T-helper 2 cell treated with Interferon-gamma antibody and Interleukin-4, amounts not matched to agents 100 ng/mL and 5 ng/mL, for 36 hours (primary cell): ENCODE measurements at regions not wholly inside any gene's neighbourhood (a gene's known extent, or its start where the extent isn't known, plus 50 kb on each side); places are given as distances from the start of the nearest gene placed in this dataset.

ENCODE experiments used
- intact Hi-C: fragments of 100-400 bp; cut with micrococcal nuclease; formaldehyde crosslinking; loops from one replicate; pipeline ENCODE4 v1.15.1; 2023

DNA sequence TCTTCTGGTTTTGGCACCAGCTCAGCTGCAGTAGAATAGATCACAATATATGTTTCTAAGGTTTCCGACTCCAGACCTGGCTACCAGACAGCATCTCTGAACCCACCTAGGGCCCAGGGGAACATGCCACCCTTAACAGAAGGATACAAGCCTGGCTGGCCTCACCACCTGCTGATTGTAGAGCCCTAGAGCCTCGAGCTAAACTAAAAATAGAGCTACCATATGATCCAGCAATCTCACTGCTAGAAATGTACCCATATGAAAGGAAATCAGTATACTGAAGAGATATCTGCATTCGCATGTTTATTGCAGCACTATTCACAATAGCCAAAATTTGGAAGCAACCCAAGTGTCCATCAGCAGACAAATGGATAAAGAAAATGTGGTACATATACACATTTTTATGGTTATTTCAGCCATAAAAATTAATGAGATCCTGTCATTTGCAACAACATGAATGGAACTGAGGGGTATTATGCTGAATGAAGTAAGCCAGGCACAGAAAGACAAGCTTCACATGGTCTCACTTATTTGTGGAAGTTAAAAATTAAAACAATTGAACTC lies 242.4 kb upstream of the SLC39A10 start:
- intact Hi-C loops = no loop called here

DNA sequence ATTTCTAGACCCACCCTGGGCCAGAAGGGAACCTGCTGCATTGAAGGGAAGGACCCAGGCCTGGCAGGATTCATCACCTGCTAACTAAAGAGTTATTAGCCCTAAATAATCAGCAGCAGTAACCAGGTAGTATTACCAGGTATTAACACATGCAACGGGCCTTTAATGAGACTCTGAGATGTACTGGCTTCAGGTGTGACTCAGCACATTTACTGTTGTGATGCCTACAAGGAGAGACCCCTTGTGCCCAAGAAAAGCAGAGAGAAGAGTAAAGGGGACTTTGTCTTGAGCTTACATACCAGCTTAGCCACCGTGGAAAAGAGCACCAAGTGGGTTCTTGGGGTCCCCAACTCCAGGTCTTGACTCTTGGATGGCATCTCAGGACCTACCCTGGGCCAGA lies 243.1 kb upstream of the SLC39A10 start:
- intact Hi-C loops = no loop called here

DNA sequence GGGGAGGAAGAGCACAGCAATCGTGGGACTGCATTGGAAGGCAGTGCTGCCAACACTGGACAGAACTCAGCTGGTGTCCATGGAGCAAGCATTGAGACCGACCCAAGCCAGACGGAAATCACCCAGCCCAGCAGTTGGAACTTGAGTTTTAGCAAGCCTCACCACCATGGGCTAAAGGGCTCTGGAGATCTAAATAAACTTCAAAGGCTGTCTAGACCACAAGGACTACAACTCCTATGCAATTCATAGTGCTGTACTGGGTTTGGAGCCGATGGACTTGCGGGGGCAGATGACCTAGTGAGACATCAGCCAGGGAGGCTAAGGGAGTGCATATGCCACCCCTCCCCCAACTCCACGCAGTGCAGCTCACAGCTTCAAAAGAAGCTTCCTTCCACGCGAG lies 243.6 kb upstream of the SLC39A10 start:
- intact Hi-C loops = no loop called here

DNA sequence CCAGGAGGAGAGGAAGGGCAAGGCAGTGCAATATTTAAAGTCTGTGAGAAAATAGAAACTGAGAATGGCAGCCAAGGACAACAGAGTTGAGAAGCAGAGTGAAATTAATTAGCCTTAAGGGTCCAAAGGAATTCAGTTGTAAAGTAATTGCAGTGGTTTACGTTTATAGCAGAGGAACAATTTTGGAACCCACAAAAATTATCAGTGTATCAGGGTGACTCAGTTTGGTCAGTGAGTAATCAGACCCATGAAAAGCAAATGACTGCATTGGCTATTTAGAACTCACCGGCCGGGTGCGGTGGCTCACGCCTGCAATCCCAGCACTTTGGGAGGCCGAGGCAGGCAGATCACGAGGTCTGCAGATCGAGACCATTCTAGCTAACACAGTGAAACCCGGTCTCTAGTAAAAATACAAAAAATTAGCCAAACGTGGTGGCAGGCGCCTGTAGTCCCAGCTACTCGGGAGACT lies 245.8 kb upstream of the SLC39A10 start:
- intact Hi-C loops = no loop called here

DNA sequence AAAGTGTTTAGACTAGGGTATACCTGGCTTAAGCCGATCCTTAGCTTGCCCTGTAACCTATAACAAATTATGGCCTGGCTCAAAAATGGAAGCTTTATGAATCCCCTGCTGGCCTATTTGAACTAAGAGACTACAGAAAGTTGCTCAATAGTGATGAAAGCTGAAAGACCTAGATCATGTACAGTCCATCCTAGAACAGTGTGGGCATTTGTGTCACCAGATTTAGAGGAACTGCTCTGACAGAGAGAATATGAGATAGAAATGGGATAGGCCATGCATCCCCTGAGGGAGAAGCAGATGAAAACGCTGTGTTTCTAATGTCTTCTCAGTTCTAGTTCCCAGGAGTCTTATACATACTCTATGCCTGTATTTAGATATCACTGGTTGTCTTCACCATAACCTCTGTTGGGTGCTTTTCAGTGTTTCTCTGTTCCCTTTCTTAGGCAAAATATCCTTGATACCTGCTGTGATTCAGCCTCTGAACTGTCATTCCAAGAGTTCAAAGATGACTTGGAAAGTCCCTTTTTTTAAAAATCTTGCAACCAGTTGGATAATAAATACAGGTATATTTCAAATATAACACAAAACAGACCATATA lies 246.9 kb upstream of the SLC39A10 start:
- intact Hi-C loops = no loop called here

DNA sequence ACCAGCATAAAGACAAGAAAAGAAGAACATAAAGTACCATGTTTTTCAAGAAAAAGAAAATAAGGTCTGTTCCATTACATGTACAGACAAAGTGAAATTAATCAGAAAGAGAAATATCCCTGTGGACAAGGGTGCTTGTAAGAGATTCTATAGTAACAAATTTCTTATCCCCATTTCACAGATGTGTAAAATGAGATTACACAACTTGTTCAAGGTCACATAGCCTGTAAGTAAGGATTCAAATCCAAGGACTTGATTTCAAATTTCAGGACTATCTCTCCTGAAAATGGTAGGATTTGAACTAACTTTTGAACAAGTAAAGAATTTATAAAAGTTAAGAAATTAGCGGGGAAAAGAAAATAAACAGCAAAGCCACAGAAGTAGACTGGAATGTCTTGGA lies 248.2 kb upstream of the SLC39A10 start:
- intact Hi-C loops = no loop called here

DNA sequence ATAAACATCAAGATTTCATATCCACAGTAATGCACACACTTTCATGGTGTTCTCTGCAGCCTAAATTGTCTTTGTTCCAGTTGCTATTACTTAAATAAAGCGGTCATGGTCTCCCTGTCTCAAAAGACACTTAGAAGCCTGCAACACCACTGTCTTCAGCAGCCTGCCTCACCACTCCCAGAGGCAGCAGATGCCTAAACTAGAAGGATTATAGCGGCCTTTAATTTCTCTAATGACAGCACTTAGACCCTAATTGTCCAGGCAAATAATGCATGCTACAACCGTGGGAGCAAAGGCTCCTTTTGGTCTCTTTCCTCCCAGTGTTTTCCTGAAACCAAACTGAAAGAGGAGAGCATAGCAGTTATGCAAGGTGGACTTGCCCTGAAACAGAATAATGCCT lies 248.8 kb upstream of the SLC39A10 start:
- intact Hi-C loops = no loop called here

DNA sequence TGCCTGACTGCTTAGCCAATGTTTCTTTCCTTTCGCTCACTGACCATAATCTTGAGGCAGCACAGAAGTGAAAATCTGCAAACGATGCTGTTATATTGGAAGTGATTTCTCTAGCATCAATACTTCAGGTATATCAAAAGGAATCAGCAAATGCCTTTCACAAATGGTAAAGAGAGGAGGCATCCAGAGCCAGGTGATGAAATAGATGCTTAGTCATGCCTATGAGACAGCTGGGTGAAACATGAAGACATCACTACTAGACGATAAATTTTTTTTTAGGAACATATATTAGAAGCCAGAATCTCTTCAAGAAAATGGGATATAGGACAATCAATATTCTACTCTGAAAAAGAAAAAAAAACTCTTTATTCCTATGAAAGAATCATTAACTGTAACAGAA lies 249.2 kb upstream of the SLC39A10 start:
- intact Hi-C loops = no loop called here

DNA sequence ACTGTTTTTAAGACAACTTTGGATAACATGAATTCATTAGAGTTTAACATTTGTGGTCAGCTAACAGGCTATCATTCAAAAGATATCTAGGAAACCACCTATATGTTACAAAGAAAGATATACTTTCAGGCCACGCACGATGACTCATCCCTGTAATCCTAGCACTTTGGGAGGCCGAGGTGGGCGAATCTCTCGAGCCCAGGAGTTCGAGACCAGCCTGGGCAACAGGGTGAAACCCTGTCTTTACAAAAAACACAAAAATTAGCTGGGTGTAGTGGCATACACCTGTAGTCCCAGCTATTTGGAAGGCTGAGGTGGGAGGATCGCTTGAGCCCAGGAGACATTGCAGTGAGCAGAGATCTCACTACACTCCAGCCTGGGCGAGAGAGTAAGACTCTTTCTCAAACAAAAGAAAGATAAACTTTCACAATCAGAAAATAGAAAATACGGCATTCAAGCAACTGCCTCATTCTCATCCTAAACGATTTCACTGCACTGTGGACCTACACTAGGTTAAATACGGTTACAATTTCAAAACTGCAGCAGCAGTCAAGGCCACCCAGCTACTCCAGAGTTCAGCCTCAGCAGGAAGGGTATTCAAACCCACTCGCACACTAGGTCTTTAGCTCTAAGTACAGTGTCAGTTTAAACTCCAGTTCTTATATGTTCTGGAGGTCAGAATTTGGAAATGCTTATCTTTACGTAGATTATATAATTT lies 250.0 kb upstream of the SLC39A10 start:
- intact Hi-C loops = no loop called here

DNA sequence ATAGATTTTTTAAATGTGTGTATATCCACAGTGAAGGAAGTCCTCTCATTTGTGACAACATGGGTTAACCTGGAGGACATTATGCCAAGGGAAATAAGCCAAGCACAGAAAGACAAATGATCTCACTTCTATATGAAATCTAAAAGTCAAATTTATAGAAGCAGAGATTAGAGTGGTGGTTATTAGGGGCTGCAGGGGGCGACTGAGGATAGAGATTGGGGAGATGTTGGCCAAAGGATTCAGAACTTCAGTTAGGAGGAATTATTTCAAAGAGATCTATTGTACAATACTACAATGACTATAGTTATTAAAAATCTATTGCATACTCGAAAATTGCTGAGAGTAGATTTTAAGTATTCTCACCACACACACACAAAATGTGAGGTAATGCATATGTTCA lies 252.4 kb upstream of the SLC39A10 start:
- intact Hi-C loops = no loop called here

DNA sequence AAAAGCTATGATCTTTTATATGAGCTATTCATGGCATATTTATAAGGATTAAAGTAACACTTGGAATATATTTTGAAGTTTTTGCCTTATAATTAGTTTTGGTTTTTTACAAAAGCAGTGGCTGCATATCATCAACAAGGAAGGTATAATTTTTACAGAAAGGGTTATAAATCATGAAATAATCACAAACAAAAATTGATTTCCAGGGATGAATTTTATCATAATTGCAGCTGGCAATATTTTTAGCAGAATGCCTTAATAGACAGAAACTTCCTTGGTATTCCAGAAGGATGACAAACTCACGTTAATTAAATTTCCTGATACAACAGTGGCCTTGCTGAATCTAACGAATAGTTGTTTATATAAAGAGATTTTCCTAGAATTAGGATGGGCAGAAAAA lies 260.5 kb upstream of the SLC39A10 start:
- intact Hi-C loops = no loop called here

DNA sequence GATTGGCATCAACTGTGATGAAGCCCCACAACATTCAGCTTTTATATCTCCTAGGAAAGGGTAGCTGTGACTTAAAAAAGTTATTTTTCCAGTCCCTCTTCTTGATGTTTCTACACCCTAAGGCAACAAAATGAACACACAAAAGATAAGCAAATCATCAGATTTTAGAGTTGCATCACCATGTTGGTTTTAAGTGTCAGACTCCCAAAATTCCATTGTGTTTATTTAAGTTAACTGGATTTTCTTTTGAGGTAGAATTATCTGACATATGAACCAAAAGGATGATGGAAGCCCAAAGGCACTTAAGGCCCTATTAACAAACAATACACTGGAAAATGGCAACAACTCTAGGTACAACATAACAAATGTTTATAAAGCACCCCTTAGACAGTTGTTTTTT lies 261.7 kb upstream of the SLC39A10 start:
- intact Hi-C loops = no loop called here

DNA sequence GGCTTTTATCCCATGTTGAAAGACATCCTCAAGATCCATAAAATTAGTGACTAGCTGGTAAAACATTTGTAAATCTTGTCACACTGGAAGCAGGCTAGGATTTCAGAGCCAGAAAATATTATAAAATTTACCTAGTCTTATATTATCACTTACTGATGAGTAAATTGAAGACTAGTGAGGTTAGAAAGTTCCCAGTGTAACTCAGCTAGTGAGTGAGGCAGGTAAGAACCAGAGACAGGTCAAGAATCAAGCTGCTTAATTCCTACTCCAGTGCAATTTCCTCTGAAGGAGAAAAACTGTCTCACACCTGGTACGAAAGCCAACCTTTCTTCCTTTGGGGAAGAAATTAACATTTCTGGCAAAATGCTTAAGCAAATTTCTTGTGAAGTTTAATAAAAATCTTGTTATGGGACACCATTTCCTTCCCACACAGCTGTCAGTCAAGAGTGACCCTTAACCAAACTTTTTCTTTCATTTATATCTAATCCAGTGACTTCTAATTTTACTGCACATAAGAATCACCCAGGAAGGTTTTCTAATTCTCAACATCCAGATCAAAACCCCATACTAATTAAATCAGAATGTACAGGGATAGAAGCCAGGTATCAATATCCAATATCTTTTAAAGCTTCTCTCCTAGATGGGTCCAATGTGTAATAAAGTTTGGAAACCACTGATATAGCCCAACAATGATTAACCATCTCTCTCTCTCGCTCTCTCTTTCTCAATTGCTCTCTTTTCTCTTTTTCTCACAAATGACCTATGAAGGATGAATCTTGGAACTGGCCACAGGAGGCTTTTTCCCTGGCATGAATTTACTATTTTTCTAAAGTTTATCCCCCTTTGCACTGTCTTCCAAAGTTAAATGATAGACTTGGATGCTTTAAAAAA lies 264.3 kb upstream of the SLC39A10 start:
- intact Hi-C loops = no loop called here

DNA sequence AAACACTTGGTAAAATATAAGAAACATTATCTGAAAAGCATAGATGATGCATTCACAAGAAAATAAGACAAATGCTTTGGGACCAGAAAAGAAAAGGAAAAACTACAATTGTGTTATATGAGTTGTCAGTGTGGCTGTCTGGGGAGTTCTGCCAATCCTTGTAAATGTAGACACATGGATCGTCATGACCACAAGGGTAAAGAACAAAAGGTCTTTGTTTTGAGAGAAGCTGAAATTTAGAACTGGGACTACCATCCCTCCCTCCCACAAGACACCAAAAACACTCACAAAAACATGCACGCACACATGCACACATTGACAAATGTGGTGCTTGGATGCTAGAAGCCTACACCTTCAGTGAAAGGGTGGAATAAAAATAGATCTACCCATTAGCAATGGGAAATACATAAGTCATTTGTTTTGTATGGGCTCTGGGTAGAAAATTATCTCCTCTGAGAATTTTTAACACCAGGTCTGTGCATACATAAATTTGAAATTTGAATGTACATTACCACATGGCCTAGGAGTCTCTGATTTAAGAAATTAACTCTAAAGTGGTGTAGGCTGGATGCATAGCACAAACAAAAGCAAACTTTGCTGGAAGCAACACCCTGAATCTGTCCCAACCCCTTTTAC lies 266.2 kb upstream of the SLC39A10 start:
- intact Hi-C loops = no loop called here

DNA sequence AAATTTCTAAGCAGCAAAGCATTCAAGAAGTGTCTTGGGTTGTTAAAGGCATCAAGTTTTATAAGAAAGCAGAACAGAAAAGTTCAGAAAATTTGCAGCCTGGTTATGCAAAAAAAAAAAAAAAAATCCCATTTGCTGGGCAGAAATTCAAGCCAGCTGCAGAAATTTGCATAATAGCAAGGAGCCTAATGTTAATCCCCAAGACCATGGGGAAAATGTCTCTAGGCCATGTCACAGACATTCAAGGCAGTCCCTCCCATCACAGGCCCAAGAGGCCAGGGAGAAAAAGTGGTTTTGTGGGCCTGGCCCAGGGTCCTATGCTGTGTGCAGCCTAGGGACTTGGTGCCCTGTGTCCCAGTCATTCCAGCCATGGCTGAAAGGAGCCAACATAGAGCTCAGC lies 269.0 kb upstream of the SLC39A10 start:
- intact Hi-C loops = no loop called here

DNA sequence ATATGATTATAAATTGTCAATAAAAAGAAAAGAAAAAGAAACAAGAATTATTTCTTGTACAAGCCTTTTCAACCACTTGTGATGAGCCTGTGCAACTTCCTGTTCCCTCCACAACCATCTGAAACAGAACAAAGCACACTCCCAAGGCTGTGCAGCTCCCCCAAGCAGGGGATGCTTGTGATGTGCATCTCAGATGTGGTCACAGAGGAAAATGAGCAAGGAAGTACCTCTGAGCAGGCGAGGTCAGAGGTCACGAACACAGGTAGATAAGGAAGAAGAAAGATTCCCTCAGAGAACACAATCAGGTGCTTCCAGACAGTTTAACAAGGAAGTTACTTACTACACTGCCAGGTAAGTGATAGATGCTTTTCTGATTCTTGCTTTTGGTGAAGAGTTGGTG lies 274.8 kb upstream of the SLC39A10 start:
- intact Hi-C loops = loop anchor here (2.0 kb wide), 1 partner anchor 151 kb away; no protein-coding TSS in a partner anchor

DNA sequence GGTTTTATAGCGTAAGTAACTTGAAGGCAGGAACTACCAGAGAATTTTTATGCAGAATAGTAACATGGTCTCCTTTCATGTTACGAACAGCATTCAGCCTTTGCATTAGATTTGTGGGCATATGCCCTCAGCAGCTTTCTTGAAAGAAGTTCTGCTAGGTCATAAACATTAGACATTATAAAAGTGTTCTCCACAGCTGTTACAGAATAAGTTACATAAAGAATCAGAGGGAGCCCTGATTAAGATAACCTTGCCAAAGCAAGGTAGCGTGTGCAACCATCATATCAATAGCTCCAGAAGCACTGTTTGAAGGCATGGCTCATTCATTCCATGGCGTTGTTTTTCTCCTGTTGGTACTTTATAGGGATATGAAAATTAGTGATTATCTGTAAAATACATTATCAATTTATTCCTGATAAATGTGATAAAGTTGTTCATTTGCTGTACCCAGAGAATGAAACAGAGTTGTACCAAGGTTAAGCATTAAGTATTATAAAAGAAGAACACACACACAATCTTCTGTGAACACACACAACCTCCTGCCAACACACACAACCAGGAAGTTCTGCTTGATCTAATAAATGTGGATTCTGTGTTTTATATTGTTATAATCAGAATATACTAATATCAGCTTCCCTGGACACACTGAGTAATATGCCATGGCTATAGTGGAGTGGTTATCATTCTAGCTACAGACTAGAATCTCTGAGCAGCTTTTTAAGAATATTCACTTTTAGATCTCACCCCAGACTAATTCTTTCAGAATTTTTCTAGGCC lies 286.7 kb upstream of the SLC39A10 start:
- intact Hi-C loops = no loop called here

DNA sequence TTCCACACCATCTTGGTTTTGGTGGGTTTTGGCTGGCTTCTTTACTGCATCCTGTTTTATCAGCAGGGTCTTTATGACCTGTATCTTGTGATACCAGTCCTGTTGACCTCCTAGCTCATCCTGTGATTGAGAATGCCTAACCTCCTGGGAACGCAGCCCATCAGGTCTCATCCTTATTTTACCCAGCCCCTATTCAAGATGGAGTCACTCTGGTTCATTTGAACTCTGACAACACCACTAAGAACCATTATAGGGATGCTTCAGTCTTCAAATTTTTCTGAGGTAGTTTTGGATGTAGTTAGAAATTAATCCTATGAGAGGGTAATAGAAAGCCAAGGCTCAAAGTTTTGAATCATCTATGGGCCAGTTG lies 287.8 kb upstream of the SLC39A10 start:
- intact Hi-C loops = no loop called here

DNA sequence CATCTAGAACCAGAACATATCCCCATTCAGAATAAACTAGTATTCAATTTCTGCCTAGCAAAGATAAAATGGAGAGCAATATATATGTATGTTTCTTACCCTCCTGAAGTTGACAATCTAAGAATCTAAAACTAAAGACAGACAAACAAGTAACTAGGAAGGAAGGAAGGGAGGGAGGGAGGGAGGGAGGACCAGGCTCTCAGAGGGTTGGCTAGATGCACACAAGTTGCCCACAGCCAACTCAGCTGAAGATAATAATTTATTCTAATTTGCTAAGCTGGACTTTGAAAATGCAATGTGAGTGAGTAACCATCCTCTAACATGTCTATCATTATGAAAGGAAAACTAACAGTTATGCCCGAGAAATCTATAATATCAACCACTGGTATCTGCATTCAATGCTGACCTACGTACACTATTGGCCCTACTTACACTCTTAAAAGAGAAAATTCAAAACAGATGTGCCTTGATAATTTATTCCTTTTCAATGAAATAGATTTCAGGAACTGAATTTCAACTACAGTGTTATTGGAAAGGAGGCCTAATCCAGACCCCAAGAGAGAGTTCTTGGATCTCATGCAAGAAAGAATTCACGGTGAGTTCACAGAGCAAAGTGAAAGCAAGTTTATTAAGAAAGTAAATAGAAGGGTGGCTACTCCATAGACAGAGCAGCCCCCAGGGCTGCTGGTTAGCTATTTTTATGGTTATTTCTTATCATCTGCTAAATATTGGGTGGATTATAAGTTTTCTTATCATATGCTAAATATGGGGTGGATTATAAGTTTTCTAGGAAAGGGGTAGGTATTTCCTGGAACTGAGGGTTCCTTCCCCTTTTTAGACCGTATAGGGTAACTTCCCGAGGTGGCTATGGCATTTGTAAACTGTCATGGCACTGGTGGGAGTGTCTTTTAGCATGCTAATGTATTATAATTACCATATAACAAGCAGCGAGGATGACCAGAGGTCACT lies 288.5 kb upstream of the SLC39A10 start:
- intact Hi-C loops = no loop called here

DNA sequence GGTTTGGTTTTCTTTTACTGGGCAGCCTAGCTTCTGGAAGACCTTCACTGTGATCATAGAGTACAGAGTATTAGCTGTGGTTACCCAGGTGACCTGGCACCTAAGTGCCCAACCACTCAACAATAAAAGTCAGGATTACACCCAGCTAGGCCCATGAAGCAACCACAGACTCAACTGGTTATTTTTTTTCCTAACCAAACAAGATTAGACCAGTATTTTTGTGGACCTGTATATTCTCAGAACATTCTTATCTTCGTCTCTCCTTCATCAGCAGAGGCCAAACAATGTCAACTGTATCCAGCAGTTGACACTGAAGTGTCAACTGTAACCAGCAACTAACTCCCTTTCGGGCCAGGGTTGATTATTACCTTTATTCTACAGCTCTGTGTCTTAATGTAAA lies 289.2 kb upstream of the SLC39A10 start:
- intact Hi-C loops = no loop called here
